NCI-H69 (cell line): ENCODE measurements at regions not wholly inside any gene's neighbourhood (a gene's known extent, or its start where the extent isn't known, plus 50 kb on each side); places are given as distances from the start of the nearest gene placed in this dataset.
"Not testable (repeated sequence)": the region's sequence is repeated elsewhere in the genome, so short reads cannot be mapped to it uniquely, and the experiment has no call there.

Experiments used
- DNase-seq: peaks from one replicate; lab custom pipeline; 2025; lab: John Stamatoyannopoulos, UW

DNA sequence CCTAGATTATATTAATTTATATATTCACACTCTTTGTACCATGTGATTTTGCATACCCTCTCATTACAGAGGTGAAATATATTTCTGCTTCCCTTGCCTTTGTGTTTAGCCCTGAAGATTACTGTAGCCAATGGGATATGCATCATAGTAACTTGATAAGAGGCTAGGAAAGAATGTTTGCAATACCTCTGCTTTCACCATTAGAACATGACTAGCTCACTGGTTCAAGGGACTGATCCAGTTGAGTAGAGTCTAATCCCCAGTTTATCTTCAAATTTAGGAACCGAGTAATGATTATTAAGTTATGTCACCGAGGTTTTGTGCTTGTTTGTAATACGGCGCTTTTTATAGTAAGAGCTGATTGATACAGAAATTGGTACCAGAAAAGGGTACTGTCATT is 552.6 kb upstream of the GJE1 start:
- DNase-seq = no peak

GRCh38 chr6:141576751-141577150 is 556.0 kb upstream of the GJE1 start:
- no peak for DNase-seq

- DNase-seq = peak; percentile 88
Observed at GRCh38 chr6:141562851-141563763, 569.6 kb upstream of the GJE1 start.

GRCh38 chr6:141562186-141562811 is 570.4 kb upstream of the GJE1 start:
- DNase-seq = peak; percentile 80

- DNase-seq = peak; percentile 93
Observed at GRCh38 chr6:141561154-141561553, 571.6 kb upstream of the GJE1 start.

DNA sequence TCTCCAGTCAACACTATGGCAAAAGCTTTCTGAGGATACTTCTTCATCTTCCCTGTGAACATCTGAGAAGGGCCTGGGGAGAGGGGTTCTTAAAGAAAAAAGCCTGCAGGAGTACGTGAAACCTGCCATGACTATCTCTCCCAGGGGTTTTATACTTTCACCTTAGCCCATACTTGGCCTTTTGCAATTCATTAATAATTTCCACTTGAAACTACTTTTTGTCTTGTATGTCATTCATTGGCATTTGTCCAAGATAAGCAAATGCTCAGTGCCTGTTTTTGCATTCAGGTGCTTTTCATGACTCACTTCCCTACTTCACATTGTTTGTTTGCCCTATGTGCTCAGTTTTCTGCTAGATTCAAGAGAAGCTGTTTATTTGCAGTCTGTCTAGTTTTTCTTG is 580.3 kb upstream of the GJE1 start:
- peak; percentile 83 for DNase-seq

DNA sequence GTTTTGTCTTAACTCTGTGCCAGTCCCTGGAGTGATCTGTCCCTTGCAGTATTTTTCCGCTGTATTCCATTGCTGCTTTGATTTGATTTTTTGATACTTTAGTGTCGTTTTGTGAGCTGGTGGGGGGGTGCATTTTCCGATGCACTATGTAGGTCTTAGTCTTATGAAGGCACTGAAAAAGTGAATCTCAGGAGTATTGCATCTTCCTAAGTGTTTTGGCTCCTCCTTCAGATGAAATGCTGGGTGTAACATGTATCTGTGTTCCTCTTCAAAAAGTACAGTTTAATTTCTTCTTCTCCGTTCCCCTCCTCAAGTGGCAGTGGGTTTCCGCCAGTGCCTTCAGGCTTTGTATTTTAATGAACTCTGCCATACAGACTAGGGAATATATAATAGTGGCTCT is 580.7 kb upstream of the GJE1 start:
- DNase-seq = no peak

- peak; percentile 8 for DNase-seq
Observed at GRCh38 chr6:141551318-141551717, 581.4 kb upstream of the GJE1 start.

DNA sequence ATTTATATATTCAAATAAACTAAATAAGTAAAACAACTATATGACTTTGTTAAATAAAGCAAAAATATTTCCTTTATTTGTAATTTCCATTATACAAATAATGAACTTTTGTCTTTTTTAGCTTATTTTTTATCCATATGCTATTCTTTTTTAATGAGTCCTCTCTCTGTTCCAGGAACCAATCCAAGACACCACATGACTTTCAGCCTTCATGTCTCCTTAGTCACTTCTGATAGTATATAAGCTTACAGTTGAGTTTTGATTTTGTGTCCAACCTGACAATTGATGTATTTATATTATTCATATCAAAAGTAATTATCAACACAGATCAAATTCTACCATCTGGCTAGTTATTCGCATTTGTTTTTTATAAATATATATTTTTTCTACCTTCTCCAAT is 582.3 kb upstream of the GJE1 start:
- no peak for DNase-seq

DNA sequence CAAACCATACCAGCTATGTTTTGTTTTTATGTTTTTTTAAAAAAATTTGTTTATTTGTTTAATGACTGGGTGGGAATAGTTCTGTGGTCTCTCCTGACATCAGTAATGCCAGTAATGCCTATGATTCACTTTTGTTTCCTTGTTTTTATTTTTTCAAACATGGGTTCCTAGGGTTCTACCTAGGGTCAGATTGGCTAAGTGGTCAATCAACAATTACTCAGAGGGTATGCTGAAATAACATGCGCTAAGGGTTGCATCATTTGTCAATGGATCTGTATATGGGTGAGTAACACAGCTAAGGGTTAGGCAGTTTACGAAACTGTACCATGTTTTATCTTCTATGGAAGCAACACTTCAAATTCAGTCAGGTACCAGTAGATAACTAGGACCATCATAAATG is 583.8 kb upstream of the GJE1 start:
- DNase-seq = no peak

DNA sequence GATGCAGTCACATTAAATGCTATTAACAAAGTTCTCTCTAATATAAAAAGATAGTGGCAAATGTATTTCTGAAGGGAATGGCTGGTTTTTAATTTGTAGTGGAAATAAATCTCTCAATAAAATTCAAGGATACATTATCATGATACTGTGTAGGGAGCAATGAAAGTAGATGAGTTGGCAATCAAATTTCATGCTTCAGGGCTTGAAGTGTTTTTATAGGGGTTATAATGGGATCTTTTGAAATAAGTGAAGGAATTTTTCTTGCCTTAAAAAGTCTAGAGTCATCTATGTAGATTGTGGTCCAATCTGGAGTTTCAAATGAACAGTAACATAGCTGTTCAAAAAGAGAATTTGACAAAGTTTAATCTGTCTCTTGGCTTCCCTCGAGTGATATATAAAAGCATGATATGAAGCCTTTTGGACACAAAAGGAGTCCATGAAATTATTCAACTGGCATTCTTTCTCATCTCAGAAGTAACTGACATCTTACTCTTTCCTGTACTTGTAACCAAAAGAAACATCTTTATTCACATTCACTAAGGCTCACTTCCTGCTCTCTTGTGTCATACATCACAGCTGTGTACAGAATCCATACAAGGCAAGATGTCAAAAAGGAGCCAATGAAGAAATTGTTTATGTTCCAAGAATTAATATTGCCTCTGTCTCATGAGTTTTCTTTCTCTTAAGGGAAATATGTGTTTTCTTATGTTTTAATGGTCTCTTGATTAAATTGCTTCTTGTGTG is 591.0 kb upstream of the GJE1 start:
- peak; percentile 17 for DNase-seq

DNA sequence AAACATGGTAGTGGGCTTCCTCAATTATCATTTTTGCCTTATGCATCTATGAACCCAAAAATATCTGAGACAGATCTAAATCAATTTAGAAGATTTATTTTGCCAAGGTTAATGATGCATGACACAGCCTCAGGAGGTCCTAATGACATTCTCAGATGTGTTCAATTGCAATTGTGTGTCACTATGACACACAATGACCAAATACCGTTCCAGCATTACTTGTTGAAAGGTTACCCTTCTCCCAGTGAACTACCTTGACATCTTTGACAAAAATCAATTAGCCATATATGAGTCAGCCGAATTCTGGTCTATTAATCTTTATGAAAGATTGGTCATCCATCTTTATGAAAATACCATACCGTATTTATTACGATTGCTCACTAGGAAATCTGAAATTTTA is 592.5 kb upstream of the GJE1 start:
- DNase-seq = peak; percentile 56

- no peak for DNase-seq
Observed at GRCh38 chr6:141539617-141540016, 593.1 kb upstream of the GJE1 start.

DNA sequence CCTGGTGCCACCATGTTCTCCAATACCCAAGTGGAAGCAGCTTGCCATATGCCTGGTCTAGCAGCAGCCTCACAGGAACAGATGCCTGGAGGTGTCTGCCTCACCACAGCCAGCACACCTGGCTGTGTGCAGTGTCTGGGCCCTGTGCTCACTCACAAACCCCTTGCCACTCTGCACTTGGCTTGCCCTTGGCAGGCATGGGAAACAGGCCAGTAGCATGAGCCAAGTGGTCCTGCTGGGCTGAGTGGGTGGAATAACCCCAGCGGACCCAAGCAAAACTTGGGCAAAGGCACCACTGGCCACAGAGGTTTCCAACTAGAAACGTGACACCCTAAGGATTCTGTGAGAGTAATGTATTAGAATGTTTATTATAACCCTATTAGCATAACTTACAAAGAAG is 600.5 kb upstream of the GJE1 start:
- DNase-seq = peak; percentile 7

GRCh38 chr6:141531040-141531439 is 601.7 kb upstream of the GJE1 start:
- no peak for DNase-seq

- DNase-seq = no peak
Observed at GRCh38 chr6:141528596-141528995, 604.1 kb upstream of the GJE1 start.

GRCh38 chr6:141526985-141527384 is 605.7 kb upstream of the GJE1 start:
- DNase-seq = no peak

DNA sequence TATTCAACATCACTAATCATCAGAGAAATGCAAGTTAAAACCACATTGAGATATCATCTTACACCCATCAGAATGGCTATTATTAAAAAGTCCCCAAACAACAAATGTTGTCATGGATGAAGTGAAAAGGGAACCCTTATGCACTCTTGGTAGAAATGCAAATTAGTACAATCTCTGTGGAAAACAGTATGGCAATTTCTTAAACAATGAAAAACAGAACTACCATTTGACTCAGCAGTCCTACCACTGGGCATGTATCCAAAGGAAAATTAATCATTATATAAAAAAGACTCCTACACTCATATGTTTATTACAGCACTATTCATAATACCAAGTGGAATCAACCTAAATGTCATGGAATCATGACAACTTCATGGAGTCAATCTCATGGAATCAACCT is 611.3 kb upstream of the GJE1 start:
- DNase-seq = no peak

GRCh38 chr6:141513830-141514229 is 618.9 kb upstream of the GJE1 start:
- DNase-seq = no peak

DNA sequence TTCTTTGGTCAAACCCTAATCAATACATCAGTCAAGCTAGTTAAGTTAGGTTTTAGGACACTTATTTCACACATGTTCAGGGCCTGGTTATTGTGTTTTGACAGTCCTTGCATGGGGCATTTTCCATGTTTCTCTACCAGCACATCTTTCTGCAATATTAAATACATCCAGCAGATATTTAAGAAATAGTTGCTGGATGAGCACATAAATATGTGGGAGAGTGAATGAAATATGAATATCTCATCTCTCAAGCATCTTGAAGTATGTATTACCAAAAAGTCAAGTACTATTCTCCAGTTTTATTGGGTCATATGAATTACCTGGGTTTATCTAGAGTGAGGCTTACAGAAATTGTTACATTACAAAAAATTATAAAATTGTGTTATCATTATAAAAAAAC is 621.9 kb upstream of the GJE1 start:
- no peak for DNase-seq

GRCh38 chr6:141506062-141506461 is 626.7 kb upstream of the GJE1 start:
- DNase-seq = not testable (repeated sequence)

GRCh38 chr6:141504318-141504717 is 628.4 kb upstream of the GJE1 start:
- not testable (repeated sequence) for DNase-seq

- no peak for DNase-seq
Observed at GRCh38 chr6:141501616-141502015, 631.1 kb upstream of the GJE1 start.
